Activated B cell treated with CpG ODN at 0.5 μM for 24 hours (primary cell): ENCODE measurements at regions not wholly inside any gene's neighbourhood (a gene's known extent, or its start where the extent isn't known, plus 50 kb on each side); places are given as distances from the start of the nearest gene placed in this dataset.

Experiments
- ATAC-seq: fragments of 200-7000 bp; cut with Tn5 transposase; one replicate; pipeline ENCODE4 v1.10.0; 2021; ENCODE audit warnings: low read depth, mild to moderate bottlenecking, moderate library complexity
- CTCF ChIA-PET: fragments of 350-600 bp; sonication (Branson Sonifier 250); formaldehyde crosslinking; loops from one replicate; lab custom pipeline; 2021; ENCODE audit warnings: antibody characterized with exemption; lab: Charles Lee
- POLR2A ChIA-PET: fragments of 350-600 bp; sonication (Branson Sonifier 250); formaldehyde crosslinking; loops from one replicate; lab custom pipeline; 2021; ENCODE audit warnings: antibody characterized with exemption; lab: Charles Lee
- DNase-seq: peaks from one replicate; pipeline ENCODE4 v3.0.0; 2022
- H3K27ac Mint-ChIP-seq: one replicate; pipeline ENCODE4 v1.8.0; 2020; ENCODE audit warnings: mixed read lengths
- H3K27me3 Mint-ChIP-seq: one replicate; pipeline ENCODE4 v1.8.0; 2021; ENCODE audit warnings: mixed read lengths
- H3K36me3 Mint-ChIP-seq: one replicate; pipeline ENCODE4 v1.8.0; 2021; ENCODE audit warnings: low read depth, mixed read lengths
- H3K4me1 Mint-ChIP-seq: one replicate; pipeline ENCODE4 v1.8.0; 2021; ENCODE audit warnings: mixed read lengths
- H3K4me3 Mint-ChIP-seq: one replicate; pipeline ENCODE4 v1.8.0; 2020; ENCODE audit warnings: mild to moderate bottlenecking, mixed read lengths
- H3K9me3 Mint-ChIP-seq: one replicate; pipeline ENCODE4 v1.8.0; 2020; ENCODE audit warnings: mixed read lengths
- intact Hi-C: fragments of 100-400 bp; cut with micrococcal nuclease; formaldehyde crosslinking; loops from one replicate; pipeline ENCODE4 v1.15.1; 2024
- TF ChIP-seq, protein P1 (sequence below): fragments of 200-600 bp; IDR thresholded peaks from one replicate; pipeline ENCODE4 v1.8.0; 2022; ENCODE audit warnings: antibody characterized with exemption, mild to moderate bottlenecking

DNA sequence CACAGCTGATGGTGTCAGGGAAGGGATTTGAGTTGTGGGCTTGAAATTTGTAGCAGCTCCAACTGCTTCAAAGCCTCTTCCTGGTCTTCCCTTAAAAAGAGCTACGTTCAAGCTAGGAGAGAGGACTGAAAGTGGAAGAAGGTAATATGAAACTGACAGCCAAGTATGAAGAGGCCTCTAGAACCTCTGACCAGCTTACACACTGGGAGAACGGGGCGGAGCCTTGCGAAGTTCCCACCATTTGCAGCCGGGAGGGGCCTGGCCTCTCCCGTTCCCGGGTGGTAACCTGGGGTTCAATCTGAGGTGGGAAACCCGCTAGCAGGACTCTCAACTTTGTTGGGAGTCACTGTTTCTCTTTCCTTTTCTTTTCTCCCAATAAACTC lies 97.8 kb upstream of the PDE10A start:
- peaks cover 5% of the 10 kb centered on the region for H3K9me3 Mint-ChIP-seq
- DNase-seq = no peak
- H3K27ac Mint-ChIP-seq = no peak overlapping the region
- intact Hi-C loops = no loop called here
- TF ChIP-seq, protein P1, sequence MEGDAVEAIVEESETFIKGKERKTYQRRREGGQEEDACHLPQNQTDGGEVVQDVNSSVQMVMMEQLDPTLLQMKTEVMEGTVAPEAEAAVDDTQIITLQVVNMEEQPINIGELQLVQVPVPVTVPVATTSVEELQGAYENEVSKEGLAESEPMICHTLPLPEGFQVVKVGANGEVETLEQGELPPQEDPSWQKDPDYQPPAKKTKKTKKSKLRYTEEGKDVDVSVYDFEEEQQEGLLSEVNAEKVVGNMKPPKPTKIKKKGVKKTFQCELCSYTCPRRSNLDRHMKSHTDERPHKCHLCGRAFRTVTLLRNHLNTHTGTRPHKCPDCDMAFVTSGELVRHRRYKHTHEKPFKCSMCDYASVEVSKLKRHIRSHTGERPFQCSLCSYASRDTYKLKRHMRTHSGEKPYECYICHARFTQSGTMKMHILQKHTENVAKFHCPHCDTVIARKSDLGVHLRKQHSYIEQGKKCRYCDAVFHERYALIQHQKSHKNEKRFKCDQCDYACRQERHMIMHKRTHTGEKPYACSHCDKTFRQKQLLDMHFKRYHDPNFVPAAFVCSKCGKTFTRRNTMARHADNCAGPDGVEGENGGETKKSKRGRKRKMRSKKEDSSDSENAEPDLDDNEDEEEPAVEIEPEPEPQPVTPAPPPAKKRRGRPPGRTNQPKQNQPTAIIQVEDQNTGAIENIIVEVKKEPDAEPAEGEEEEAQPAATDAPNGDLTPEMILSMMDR = no peak
- CTCF ChIA-PET = no interaction called here
- no peak for ATAC-seq
- POLR2A ChIA-PET = no interaction called here
- no peaks in the 10 kb centered on the region for H3K27me3 Mint-ChIP-seq
- no peaks in the 10 kb centered on the region for H3K4me1 Mint-ChIP-seq
- H3K4me3 Mint-ChIP-seq = no peak overlapping the region
- no peaks in the 10 kb centered on the region for H3K36me3 Mint-ChIP-seq

DNA sequence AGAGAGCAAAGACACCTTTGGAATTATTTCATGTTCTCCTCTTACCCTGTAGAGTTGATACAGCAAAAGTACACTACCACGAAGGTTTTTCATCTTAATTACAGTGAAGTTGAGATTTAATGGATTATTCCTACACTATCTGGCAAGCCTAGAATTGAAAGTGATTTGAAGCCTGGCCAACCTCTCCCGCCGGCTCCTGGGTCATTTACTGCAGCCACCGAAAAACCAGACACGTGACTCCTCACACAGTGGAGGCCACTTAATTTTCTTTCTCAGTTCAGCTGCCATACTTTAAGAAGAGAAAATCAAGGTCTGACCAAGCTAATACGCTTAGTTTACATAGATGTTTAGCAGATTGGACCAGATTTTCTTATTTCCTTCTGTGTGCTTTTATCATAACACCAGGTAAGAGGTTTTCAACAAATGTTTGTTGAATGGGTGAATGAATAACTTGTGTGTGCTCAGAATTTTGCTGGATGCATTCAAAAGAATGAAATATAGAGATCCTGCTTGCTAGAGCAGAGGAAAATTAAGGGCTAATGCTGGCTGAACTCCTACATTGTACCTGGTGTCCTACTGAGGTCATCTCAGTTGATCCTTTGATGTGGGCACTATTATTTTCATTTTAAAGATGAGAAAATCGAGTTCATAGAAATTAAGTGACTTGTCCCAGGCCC lies 97.2 kb upstream of the PDE10A start:
- H3K36me3 Mint-ChIP-seq = no peaks in the 10 kb centered on the region
- intact Hi-C loops = no loop called here
- TF ChIP-seq, protein P1 = no peak
- H3K27me3 Mint-ChIP-seq = no peaks in the 10 kb centered on the region
- POLR2A ChIA-PET = no interaction called here
- no peak for ATAC-seq
- H3K4me3 Mint-ChIP-seq = no peak overlapping the region
- H3K4me1 Mint-ChIP-seq = no peaks in the 10 kb centered on the region
- CTCF ChIA-PET = no interaction called here
- H3K9me3 Mint-ChIP-seq = peaks cover 5% of the 10 kb centered on the region
- no peak overlapping the region for H3K27ac Mint-ChIP-seq
- DNase-seq = no peak

DNA sequence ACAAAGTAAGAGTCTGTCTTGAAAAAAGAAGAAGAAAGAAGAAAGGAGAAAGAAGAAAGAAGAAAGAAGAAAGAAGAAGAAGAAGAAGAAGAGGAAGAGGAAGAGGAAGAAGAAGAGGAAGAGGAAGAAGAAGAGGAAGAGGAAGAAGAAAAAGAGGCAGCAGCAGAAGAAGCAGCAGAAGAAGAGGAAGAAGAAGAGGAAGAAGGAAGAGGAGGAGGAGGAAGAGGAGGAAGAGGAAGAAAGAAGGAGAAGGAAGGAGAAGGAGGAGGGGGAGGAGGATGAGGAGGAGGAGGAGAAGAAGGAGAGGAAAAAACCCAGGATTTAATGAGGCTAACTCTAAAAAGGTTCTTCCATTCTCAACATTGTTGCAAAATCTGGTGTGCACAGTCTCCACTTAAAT lies 95.4 kb upstream of the PDE10A start:
- Mint-ChIP-seq H3K36me3 (no peaks in the 10 kb centered on the region), H3K4me1 (no peaks in the 10 kb centered on the region), H3K27me3 (no peaks in the 10 kb centered on the region), H3K27ac (no peak overlapping the region), H3K4me3 (no peak overlapping the region), H3K9me3 (peaks cover 5% of the 10 kb centered on the region)
- DNase-seq = no peak
- intact Hi-C loops = no loop called here
- ATAC-seq = no peak
- CTCF ChIA-PET = no interaction called here
- TF ChIP-seq, protein P1 = no peak
- POLR2A ChIA-PET = no interaction called here

DNA sequence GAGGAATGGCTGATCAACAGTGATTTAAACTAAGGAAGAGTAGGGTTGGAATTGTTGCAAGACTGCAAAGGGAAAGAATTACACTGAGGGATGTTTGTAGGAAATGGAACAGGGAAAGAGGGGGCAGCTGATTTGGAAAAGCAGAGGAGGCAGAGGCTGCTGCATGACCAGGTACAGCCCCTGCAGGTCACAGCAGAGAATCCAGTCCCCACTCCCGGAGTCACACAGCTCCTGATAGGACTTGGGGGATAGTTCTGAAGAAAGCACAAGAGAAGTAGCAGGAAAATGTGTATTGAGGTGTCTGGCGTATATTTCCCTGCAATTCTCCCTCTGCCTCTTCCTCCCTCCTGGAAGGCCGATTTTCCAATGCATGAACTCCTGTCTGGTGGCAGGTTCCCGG lies 92.5 kb upstream of the PDE10A start:
- Mint-ChIP-seq H3K36me3 (no peaks in the 10 kb centered on the region), H3K9me3 (peaks cover 5% of the 10 kb centered on the region), H3K4me1 (no peaks in the 10 kb centered on the region), H3K27ac (no peak overlapping the region), H3K27me3 (no peaks in the 10 kb centered on the region), H3K4me3 (no peak overlapping the region)
- ChIA-PET CTCF (no interaction called here), POLR2A (no interaction called here)
- DNase-seq = no peak
- TF ChIP-seq, protein P1 = no peak
- no peak for ATAC-seq
- intact Hi-C loops = no loop called here

DNA sequence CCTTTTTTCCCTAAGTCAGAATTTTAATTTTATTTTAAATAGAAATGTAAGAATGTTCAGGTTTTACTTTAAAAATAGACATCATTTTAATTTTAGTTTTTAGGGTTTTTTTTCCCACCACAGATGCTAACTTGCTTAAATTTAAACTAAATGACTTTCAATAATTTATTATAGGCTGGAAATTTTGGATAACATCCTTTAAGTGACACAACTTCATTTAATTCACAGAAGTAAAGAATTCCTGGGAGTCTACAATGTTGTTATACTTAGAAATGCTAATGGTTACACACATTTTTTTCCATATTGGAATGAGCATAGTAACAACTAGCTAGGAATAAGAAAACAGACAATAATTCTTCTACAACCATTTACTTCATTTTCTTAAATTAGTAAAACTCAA lies 90.5 kb upstream of the PDE10A start:
- ATAC-seq = no peak
- intact Hi-C loops = no loop called here
- no peak for DNase-seq
- Mint-ChIP-seq H3K27ac (no peak overlapping the region), H3K9me3 (peaks cover 3% of the 10 kb centered on the region), H3K27me3 (no peaks in the 10 kb centered on the region), H3K4me3 (no peak overlapping the region), H3K36me3 (no peaks in the 10 kb centered on the region), H3K4me1 (no peaks in the 10 kb centered on the region)
- POLR2A ChIA-PET = no interaction called here
- TF ChIP-seq, protein P1 = no peak
- CTCF ChIA-PET = no interaction called here
